NCI-H524 treated with DMSO at 0.1 percent for 48 hours (cell line): ENCODE measurements at regions not wholly inside any gene's neighbourhood (a gene's known extent, or its start where the extent isn't known, plus 50 kb on each side); places are given as distances from the start of the nearest gene placed in this dataset.

Experiments
- DNase-seq: peaks from one replicate; lab custom pipeline; 2025; lab: John Stamatoyannopoulos, UW

DNA sequence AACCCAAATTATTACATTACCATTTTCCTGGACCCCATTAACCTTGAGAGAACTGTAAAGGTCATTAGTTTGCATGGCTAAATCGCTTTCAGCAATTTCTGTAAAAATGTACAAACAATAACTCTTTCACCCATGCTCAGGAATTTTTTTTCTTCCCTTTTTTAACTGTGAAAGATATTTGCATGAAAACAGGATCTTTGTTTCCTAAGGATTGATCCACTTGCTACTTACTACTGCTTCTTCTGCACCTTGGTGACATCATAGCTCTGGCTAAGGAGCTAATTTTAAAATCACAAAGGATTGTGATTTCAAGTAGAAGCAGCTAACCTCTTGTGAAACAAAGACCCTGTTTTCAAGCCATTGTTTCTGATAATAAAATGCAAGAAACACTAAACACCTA lies 274.6 kb upstream of the ESRRG start:
- no peak for DNase-seq

DNA sequence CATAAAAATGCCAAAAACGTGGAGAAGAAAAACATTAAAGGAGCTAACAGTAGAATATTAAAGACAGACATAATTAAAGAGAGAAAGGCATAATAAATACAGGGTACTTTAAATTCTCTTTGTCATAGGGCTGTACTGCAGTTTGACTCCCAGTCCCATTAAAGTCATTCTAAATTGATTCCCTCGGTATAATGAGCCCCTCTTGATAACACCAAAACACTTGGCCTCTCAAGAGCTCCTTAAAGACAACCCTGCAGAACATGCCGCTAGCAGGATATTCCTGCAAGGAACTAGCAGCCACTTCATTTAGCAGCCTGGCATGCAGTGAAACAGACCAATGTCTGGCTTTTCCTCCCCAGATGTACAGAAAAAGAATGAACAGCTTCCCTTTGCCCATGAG lies 273.8 kb upstream of the ESRRG start:
- peak; percentile 16 for DNase-seq

DNA sequence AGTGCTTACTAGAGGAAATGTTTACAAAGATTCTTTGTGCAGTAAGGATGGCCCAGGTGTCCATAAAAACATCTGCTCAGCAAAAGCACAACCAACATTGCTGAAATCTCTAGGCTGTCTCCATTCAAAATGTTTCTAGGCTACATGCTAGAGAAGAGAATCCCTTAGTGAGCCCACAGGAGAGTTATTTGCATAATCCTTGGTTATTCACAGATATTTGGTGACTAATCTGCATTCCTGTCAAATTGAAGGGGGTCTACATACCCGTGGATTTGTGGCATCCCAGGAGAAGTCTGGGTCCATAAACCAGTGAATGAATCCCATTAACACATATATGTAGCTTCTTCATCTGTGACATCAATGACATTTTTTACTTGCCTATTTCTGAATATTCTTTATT lies 261.3 kb upstream of the ESRRG start:
- DNase-seq = no peak

DNA sequence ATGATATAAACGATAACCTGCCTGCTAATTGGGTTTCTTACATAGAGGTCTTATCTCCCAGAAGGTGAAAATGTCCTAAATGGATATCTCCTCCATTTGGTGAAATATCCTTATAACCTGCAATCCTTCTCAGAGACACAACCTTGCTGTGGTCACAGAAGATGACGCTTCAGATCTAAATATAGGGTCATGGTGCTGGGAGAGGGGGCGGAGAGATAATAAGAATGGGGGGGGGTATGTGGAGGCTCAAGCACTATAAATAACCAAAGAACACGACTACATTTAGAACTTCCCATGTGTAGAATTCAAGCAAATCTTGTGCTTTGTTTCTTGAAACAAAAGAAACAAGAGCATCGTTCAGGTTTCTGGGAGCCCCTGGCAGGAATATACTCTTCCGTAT lies 260.6 kb upstream of the ESRRG start:
- DNase-seq = no peak

- no peak for DNase-seq
These were observed 238.3 kb upstream of the ESRRG start for GRCh38 chr1:216961516-216961915.

GRCh38 chr1:216960716-216961115 lies 237.5 kb upstream of the ESRRG start:
- DNase-seq = no peak

DNA sequence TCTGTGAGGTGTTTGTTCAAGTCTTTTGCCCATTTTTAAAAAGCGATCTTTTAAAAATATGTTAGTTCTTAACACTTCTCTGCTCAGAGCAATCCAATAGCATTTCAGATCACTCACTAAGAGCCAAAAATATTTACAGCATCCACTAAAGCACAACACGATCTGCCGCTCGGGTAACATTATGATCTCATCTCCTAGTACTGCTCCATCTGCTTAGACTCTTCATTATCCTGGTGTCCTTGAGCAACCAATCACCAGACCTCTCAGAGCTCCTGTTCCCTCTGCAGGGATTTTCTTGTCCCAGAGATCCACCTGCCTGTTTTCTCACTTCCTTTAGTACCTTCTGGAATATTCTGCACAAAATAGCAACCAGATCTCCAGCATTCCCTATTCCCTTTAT lies 235.3 kb upstream of the ESRRG start:
- DNase-seq = no peak

DNA sequence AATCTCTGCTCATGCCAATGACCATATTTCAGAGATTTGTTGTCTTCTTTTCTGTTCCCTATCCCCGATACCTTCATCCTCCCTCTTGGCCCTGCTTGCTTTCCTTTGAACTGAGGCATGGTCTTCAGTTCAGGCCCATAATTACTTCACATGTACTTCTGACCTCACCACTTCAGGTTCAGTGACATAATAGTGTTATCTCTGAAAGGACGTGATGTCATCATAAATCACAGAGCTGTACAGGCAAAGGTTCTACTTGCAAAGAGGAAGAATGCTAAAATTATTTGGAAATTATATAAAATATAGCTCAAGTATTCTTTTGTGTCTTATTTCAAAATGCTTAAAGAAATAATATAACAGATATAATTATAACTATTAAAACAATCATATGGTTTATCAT lies 230.3 kb upstream of the ESRRG start:
- DNase-seq = no peak

GRCh38 chr1:216952864-216953263 lies 229.6 kb upstream of the ESRRG start:
- no peak for DNase-seq

DNA sequence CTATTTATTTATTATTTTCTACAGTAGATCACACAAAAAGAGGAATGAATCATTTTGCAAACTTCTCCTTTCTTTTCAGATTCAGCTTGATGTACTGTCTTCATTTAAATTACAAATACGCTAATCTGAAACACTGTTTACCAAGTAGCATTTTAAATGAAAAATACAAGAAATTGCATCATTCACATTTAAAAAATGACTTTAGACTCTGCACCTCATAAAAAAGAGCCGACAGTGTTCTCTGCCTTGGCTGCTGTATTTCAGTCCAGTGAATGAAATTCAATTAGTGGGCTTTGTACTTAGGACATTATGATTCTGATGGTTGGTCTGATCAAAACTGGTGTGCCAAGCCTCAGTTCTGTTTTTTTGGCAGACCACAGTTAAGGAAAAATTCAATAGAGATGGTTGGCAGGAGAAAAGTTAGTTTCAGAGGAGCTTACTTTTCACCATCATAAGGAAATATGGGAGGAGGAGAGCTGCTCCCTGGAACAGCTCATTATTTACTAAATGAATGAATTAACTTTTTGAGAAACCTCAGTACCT lies 222.4 kb upstream of the ESRRG start:
- no peak for DNase-seq

GRCh38 chr1:216944864-216945510 lies 221.8 kb upstream of the ESRRG start:
- no peak for DNase-seq

- no peak for DNase-seq
These were observed 214.3 kb upstream of the ESRRG start for GRCh38 chr1:216937491-216937890.

DNA sequence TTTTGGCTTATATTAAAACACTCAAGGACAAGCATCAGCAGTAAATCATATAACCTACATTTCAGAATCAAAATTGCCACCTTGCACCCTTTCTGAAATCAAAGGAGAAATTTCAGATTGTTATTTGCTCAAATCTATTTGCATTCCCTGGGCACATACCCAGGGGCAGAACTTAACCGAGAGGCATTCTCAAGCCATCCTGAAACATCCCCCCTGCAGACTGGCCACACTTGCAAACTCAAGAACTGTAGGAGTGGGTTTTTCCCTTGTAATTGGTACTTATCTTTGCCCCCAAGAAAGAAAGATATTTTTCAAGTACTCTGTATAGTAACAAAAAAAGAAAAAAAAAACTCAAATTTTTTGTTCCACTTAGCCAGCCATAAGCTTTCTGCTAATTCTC lies 213.6 kb upstream of the ESRRG start:
- DNase-seq = no peak

GRCh38 chr1:216935901-216936300 lies 212.7 kb upstream of the ESRRG start:
- no peak for DNase-seq

GRCh38 chr1:216932424-216932823 lies 209.2 kb upstream of the ESRRG start:
- DNase-seq = no peak

GRCh38 chr1:216929870-216930582 lies 206.8 kb upstream of the ESRRG start:
- DNase-seq = no peak

- no peak for DNase-seq
These were observed 204.4 kb upstream of the ESRRG start for GRCh38 chr1:216927633-216928032.

DNA sequence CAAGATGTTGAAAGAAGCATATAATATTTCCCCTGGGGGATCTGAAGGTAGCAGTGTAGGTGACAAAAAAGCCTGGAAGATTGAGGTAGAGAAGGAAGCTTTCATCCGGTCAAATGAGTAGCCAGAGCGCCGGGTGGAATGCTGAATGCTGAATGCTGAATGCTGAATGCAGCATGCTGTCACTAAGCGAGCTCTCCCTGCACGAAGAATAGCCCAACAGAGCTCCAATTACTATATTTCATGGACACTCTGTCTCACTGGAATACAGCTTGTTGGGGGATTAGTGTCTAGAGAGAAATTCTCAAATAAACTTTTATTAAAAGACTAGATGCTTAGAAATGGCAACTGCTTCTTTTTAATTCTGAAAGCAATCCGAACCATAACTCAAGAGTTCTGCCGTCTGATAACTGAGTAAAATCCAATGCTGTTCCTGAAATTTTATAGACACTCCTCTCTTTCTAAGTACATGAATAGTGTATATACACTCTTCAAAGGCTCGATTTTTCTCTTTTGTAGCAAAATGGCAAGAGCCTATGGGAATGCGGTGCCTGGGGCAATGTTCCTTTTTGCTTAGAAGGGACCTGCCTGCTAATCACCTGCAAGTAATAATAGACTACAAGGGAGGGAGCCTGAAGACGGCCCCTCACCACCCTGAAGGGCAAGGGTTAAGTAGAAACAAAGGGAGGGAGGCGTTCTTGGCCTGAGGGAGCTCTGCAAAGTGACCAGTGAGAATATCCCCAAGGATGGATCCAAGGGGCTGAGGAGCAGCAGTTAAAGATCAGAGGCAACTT lies 203.7 kb upstream of the ESRRG start:
- DNase-seq = no peak

GRCh38 chr1:216925962-216926625 lies 202.9 kb upstream of the ESRRG start:
- DNase-seq = no peak

GRCh38 chr1:216924732-216925131 lies 201.5 kb upstream of the ESRRG start:
- no peak for DNase-seq

DNA sequence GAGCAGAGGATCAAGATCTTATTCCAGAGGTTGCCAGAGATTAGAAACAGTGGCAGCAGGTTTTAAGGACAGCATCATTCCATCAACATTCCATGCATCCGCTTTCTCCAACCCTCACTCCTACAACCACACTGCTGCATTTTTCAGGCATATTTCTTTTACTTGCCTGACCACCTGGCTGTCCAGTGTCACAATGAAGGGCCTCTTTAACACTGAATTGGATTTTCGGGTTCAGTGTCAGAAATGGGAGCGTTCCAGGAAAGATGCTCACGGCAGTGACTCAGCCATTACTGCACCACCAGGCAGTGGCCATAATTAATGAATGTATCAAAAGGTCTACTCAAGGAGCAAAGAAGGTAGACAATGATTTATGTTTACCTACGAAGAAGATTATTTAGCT lies 200.4 kb upstream of the ESRRG start:
- DNase-seq = no peak

GRCh38 chr1:216922406-216922805 lies 199.2 kb upstream of the ESRRG start:
- DNase-seq = no peak
